Choroid plexus epithelial cell (primary cell): ENCODE measurements at regions not wholly inside any gene's neighbourhood (a gene's known extent, or its start where the extent isn't known, plus 50 kb on each side); places are given as distances from the start of the nearest gene placed in this dataset.

Experiments used
- DNase-seq: peaks from one replicate; pipeline ENCODE4 v3.0.0-alpha.2; 2010; ENCODE audit warnings: low read depth
- H3K4me3 ChIP-seq: 2 replicates; pipeline ENCODE4 v1.5.1; 2011; ENCODE audit warnings: low read depth, mild to moderate bottlenecking, control low read depth, low read length, moderate library complexity
- CTCF ChIP-seq: conservative IDR thresholded peaks from 2 replicates; pipeline ENCODE4 v1.5.1; 2011; ENCODE audit warnings: low read depth, mild to moderate bottlenecking, control low read depth, inconsistent platforms, low read length, moderate library complexity

GRCh38 chr6:90406142-90406794 lies 109.6 kb upstream of the BACH2 start:
- DNase-seq, result peak; percentile 86
- no peak for TF ChIP-seq CTCF
- H3K4me3 ChIP-seq, result no peak overlapping the region

DNA sequence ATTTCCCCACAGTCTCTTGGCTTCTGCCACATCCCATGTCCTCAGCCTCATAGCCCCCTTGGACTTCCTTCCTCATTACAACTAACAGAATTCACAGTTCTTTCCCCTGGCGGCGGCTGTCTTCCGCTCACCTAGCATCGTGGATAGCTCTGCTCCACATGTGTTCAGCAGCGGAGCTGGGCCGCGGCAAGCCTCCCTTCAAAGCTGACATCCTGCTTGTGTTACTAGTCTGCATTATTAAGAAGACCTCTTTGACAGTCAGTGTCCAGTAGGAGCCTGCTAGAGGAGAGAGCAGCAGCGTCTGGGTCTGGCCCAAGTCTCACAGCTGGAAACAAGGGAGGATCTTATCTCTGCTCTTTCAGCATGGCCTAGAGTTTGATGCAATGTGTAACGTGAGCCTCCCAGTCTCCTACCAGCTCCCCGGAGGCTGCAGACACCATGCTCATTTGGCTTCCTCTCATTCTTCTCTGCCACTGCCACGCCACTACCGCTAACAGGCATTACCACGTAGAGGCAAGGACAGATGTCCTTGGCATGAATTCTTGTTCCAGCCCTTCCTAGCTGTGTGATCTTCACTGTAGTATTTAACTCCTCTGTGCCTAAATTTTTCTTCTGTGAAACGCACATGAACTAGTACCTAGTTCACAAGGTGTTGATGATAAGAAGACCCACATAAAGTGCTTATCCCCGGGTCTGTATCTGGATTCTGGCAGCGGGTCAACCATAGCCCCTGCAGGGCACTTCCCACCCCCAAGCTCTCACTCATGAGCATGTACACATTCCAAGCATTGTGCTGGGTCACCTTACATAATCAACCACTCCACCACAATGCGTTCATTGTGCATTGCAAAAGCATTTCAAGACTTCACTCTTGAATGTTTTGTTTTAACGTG lies 107.1 kb upstream of the BACH2 start:
- peak; percentile 37 for TF ChIP-seq CTCF
- peak; percentile 98 for DNase-seq
- peak overlapping the region; percentile 2 for H3K4me3 ChIP-seq

DNA sequence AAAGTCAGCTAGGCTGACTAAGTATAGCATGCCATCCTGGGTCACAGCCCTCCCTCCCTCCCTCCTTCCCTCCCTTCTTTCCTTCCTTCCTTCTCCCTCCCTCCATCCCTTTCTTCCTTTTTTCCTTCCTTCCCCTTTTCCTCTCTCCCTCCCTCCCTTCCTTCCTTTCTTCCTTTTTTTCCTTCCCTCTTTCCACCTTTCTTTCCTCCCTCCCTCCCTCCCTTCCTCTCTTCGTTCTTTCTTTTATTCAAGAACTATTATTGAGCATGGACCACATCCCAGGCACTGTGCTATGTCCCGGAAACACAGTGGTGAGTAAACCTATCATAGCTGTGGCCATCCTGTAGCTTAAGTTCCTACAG lies 106.2 kb upstream of the BACH2 start:
- DNase-seq, result no peak
- H3K4me3 ChIP-seq, result no peak overlapping the region
- TF ChIP-seq CTCF, result no peak

- TF ChIP-seq CTCF, result no peak
- H3K4me3 ChIP-seq, result no peak overlapping the region
- DNase-seq, result no peak
Observed at GRCh38 chr6:90401933-90402830, 105.5 kb upstream of the BACH2 start.

GRCh38 chr6:90399970-90400369 lies 103.3 kb upstream of the BACH2 start:
- TF ChIP-seq CTCF, result no peak
- no peak for DNase-seq
- H3K4me3 ChIP-seq, result no peak overlapping the region

DNA sequence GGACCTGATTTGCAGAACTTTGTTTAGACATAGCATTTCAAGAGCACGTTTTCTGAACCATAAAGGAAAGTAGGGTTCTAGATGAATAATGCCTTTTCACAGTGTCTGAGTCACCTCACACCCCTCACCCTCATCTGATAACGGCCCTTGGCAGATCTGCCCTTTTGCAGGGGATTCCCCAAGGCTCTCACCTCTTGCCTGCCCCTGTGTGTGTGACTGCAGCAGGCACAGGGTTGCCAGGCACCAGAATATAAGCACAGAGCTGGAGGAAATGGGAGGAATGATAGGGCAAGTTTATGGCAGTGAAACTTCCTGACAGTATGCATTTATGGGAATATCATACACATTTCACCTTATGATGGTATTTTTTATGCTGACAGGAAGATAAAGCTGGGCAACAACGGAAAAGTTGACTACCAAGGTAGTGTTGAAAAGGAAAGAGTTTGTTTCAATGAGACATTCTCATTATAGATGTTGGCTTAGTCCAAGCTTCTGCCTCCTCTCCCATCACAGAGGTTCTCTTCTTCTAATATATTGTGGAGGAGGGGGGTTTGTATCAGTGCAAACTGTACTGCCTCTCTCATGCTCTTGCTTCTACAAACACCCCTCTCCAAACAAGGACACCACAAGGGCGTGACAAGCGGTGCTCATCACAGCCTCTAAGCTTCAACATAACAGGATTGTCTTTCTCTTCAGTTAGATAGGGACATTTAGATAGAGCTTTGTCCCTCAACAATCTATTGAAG lies 101.5 kb upstream of the BACH2 start:
- peak; percentile 32 for DNase-seq
- no peak overlapping the region for H3K4me3 ChIP-seq
- TF ChIP-seq CTCF, result no peak
